ENCODE measurements at regions not wholly inside any gene's neighbourhood (a gene's known extent, or its start where the extent isn't known, plus 50 kb on each side); places are given as distances from the start of the nearest gene placed in this dataset.

DNA sequence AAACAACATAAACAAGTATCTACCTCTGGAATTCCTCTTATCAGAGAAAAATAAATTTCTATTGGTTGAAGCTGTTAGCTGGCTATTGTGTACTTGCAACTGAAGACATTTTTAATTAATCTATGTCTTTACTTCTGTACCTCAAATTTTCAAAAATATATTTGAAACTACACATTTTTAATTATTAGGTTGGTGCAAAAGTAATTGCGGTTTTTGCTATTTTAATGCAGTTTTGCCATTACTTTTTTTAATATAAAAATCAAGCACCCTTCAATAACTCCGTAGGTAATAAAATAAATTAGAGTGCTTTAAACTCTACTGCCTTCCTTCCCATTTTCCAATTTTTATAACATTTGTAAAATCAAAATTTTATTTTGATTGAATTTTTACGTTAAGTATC, 262.1 kb upstream of the DUSP10 start:
- TF ChIP-seq POLR2A (IDR thresholded peaks at IDR 0.05; ENCODE audit: low read length): no peak
- TF ChIP-seq GATA1 (IDR thresholded peaks at IDR 0.05; ENCODE audit: low read depth, low read length): no peak
